ENCODE measurements at regions not wholly inside any gene's neighbourhood (a gene's known extent, or its start where the extent isn't known, plus 50 kb on each side); places are given as distances from the start of the nearest gene placed in this dataset.
"Not testable (repeated sequence)": the region's sequence is repeated elsewhere in the genome, so short reads cannot be mapped to it uniquely, and the experiment has no call there.

DNA sequence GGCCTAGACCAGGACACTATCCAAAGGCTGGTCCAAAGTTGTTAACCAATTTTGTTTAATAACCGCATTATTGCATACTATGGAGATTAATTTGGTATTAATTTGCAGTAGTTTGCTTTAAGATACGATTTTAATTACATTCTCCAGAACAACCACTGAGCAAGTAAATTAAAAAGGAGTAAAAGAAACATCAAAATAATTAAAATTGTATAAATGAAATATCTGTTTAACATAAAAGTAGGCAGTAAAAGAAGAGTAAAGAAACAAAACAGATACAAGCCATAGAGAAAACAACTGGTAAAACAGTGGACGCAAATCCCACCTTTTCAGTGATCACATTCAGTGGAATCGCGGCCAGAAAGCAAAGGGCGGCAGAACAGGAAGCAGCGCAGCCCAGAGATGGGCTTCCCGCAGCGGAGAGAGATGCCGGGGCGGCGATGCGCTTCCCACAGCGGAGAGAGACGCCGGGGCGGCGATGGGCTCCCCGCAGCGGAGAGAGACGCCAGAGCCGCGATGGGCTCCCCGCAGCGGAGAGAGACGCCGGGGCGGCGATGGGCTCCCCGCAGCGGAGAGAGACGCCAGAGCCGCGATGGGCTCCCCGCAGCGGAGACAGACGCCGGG lies 176.8 kb downstream of the RTP5 start:
- Histone ChIP-seq H3K27ac (ENCODE audit: low read depth in 2 of 2, low read length in 2 of 2) (no peak overlapping the region), H3K9me3 (ENCODE audit: control insufficient read depth in 2 of 2, low read length in 2 of 2) (no peaks in the 10 kb centered on the region), H3K27me3 (ENCODE audit: control insufficient read depth in 2 of 2, insufficient read depth in 2 of 2, low read length in 2 of 2) (no peaks in the 10 kb centered on the region), H3K9ac (ENCODE audit: low read depth in 1 of 2, low read length in 2 of 2) (no peak overlapping the region), H3K4me3 (ENCODE audit: low read length in 2 of 2) (no peak overlapping the region), H3K4me1 (ENCODE audit: control insufficient read depth in 2 of 2, insufficient read depth in 2 of 2, low read length in 2 of 2) (no peaks in the 10 kb centered on the region), H3K36me3 (ENCODE audit: control insufficient read depth in 2 of 2, insufficient read depth in 2 of 2, low read length in 2 of 2) (no peaks in the 10 kb centered on the region)

DNA sequence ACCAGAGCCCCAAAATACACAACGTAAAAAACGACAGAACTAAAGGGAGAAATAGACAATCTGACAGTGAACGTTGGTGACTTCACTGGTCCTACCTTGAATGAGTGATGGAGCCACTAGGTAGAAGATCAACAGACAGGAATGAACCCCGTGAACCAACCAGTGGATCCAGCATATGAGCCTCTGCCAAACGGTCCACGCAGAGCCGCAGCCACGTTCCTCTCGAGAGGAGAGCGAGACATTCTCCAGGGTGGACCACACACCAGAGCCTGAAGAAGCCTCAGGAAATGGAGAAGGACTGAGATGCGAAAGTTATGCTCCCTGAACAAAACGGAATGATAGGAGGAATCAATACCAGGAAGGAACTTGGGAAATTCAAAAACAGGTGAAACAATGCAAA lies 178.4 kb downstream of the RTP5 start:
- no peak overlapping the region for H3K4me3 ChIP-seq (ENCODE audit: low read length in 2 of 2)
- no peak overlapping the region for H3K9ac ChIP-seq (ENCODE audit: low read depth in 1 of 2, low read length in 2 of 2)
- H3K4me1 ChIP-seq (ENCODE audit: control insufficient read depth in 2 of 2, insufficient read depth in 2 of 2, low read length in 2 of 2) = no peaks in the 10 kb centered on the region
- H3K27ac ChIP-seq (ENCODE audit: low read depth in 2 of 2, low read length in 2 of 2) = no peak overlapping the region
- H3K9me3 ChIP-seq (ENCODE audit: control insufficient read depth in 2 of 2, low read length in 2 of 2) = no peaks in the 10 kb centered on the region
- no peaks in the 10 kb centered on the region for H3K36me3 ChIP-seq (ENCODE audit: control insufficient read depth in 2 of 2, insufficient read depth in 2 of 2, low read length in 2 of 2)
- H3K27me3 ChIP-seq (ENCODE audit: control insufficient read depth in 2 of 2, insufficient read depth in 2 of 2, low read length in 2 of 2) = no peaks in the 10 kb centered on the region

DNA sequence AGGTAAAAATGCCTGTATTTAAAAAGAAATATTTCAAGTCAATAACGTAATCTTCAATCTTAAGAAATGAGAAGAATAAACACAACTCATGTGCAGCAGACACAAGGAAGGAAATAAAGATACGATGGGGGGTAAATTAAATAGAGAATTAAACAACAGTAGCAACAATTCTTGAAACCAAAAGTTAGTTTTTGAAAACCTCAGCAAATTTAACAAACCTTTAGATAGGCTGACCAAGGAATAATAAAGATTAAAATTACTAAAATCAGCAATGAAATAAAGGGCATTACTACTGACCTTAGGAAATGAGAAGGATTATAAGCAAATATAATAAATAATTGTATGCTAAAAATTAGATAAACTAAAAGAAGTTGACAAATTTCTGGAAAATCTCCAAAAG lies 178.9 kb downstream of the RTP5 start:
- no peaks in the 10 kb centered on the region for H3K36me3 ChIP-seq (ENCODE audit: control insufficient read depth in 2 of 2, insufficient read depth in 2 of 2, low read length in 2 of 2)
- H3K27ac ChIP-seq (ENCODE audit: low read depth in 2 of 2, low read length in 2 of 2) = no peak overlapping the region
- H3K9me3 ChIP-seq (ENCODE audit: control insufficient read depth in 2 of 2, low read length in 2 of 2) = no peaks in the 10 kb centered on the region
- H3K4me3 ChIP-seq (ENCODE audit: low read length in 2 of 2) = no peak overlapping the region
- no peak overlapping the region for H3K9ac ChIP-seq (ENCODE audit: low read depth in 1 of 2, low read length in 2 of 2)
- no peaks in the 10 kb centered on the region for H3K27me3 ChIP-seq (ENCODE audit: control insufficient read depth in 2 of 2, insufficient read depth in 2 of 2, low read length in 2 of 2)
- H3K4me1 ChIP-seq (ENCODE audit: control insufficient read depth in 2 of 2, insufficient read depth in 2 of 2, low read length in 2 of 2) = no peaks in the 10 kb centered on the region

DNA sequence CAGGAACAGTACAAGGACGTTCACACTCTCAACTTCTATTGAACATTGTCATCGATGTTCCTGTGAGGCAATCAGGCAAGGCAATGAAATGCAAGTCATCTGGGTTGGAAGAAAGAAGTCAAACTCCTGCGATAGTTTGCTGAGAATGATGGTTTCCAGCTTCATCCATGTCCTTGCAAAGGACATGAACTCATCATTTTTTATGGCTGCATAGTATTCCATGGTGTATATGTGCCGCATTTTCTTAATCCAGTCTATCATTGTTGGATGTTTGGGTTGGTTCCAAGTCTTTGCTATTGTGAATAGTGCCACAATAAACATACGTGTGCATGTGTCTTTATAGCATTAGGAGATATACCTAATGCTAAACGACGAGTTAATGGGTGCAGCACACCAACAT lies 180.0 kb downstream of the RTP5 start:
- not testable (repeated sequence) for H3K9me3 ChIP-seq (ENCODE audit: control insufficient read depth in 2 of 2, low read length in 2 of 2); H3K36me3 ChIP-seq (ENCODE audit: control insufficient read depth in 2 of 2, insufficient read depth in 2 of 2, low read length in 2 of 2); H3K27ac ChIP-seq (ENCODE audit: low read depth in 2 of 2, low read length in 2 of 2); H3K4me1 ChIP-seq (ENCODE audit: control insufficient read depth in 2 of 2, insufficient read depth in 2 of 2, low read length in 2 of 2); H3K27me3 ChIP-seq (ENCODE audit: control insufficient read depth in 2 of 2, insufficient read depth in 2 of 2, low read length in 2 of 2); H3K9ac ChIP-seq (ENCODE audit: low read depth in 1 of 2, low read length in 2 of 2); H3K4me3 ChIP-seq (ENCODE audit: low read length in 2 of 2)

DNA sequence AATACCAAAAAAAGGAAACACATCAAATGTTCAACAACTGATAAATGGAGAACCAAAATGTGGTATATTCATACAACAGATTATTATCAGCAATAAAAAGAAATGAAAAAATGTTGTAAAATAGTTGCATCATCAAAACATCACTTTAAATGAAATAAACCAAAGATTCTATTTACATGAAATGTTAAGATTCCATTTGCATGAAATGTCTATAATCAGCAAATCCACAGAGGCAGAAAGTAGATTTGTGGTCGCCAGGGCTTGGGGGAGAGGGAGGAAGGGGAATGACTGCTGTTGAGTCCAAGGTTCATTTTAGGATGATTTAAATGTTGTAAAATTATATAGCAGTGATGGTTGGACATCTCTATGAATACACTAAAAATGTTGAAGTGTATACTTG lies 181.9 kb downstream of the RTP5 start:
- no peaks in the 10 kb centered on the region for H3K4me1 ChIP-seq (ENCODE audit: control insufficient read depth in 2 of 2, insufficient read depth in 2 of 2, low read length in 2 of 2)
- no peaks in the 10 kb centered on the region for H3K9me3 ChIP-seq (ENCODE audit: control insufficient read depth in 2 of 2, low read length in 2 of 2)
- H3K9ac ChIP-seq (ENCODE audit: low read depth in 1 of 2, low read length in 2 of 2) = no peak overlapping the region
- H3K27me3 ChIP-seq (ENCODE audit: control insufficient read depth in 2 of 2, insufficient read depth in 2 of 2, low read length in 2 of 2) = no peaks in the 10 kb centered on the region
- H3K27ac ChIP-seq (ENCODE audit: low read depth in 2 of 2, low read length in 2 of 2) = no peak overlapping the region
- H3K4me3 ChIP-seq (ENCODE audit: low read length in 2 of 2) = no peak overlapping the region
- H3K36me3 ChIP-seq (ENCODE audit: control insufficient read depth in 2 of 2, insufficient read depth in 2 of 2, low read length in 2 of 2) = no peaks in the 10 kb centered on the region

DNA sequence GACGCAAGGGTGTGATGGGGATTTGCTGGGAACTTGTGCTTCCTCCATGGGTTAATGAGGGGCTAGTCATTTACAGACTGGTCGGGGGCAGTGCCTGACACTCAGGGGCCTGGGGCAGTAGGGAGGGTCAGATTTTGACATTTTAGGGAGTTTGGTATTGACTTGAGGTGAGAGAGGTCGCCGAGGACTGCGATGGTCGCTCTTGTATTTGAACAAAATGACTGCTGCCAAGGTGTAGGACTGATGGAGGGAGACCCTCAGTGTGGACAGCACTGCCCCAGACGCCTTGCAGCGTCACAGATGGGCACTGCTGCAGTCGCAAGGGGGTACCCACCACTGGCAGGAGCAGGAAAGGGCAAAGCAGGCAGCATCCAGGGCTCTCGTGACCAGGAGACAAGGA lies 182.9 kb downstream of the RTP5 start:
- Histone ChIP-seq H3K4me1 (ENCODE audit: control insufficient read depth in 2 of 2, insufficient read depth in 2 of 2, low read length in 2 of 2) (no peaks in the 10 kb centered on the region), H3K27me3 (ENCODE audit: control insufficient read depth in 2 of 2, insufficient read depth in 2 of 2, low read length in 2 of 2) (no peaks in the 10 kb centered on the region), H3K4me3 (ENCODE audit: low read length in 2 of 2) (no peak overlapping the region), H3K9me3 (ENCODE audit: control insufficient read depth in 2 of 2, low read length in 2 of 2) (no peaks in the 10 kb centered on the region), H3K9ac (ENCODE audit: low read depth in 1 of 2, low read length in 2 of 2) (no peak overlapping the region), H3K36me3 (ENCODE audit: control insufficient read depth in 2 of 2, insufficient read depth in 2 of 2, low read length in 2 of 2) (no peaks in the 10 kb centered on the region), H3K27ac (ENCODE audit: low read depth in 2 of 2, low read length in 2 of 2) (no peak overlapping the region)

DNA sequence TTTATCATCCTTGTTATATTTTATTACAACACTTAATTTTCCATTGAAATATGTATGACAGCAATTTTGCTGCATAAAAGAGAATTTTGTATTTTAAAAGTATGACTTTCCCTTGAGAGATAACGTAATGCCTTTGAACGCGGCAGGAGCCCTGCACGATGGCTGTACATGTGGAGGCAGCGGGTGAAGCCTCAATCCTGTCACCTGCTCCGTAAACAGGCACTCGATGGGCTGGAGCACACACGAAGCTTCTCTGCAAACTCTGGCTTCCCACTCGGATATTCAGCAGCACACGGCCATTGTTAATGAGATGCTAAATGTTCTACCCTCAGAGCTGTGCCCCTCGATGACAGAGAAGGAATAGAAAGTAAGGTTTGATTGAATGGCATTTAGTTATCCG lies 184.4 kb downstream of the RTP5 start:
- H3K9me3 ChIP-seq (ENCODE audit: control insufficient read depth in 2 of 2, low read length in 2 of 2) = no peaks in the 10 kb centered on the region
- H3K9ac ChIP-seq (ENCODE audit: low read depth in 1 of 2, low read length in 2 of 2) = no peak overlapping the region
- no peak overlapping the region for H3K4me3 ChIP-seq (ENCODE audit: low read length in 2 of 2)
- H3K27ac ChIP-seq (ENCODE audit: low read depth in 2 of 2, low read length in 2 of 2) = no peak overlapping the region
- peaks cover 0 to 3% of the 10 kb centered on the region in 2 donors for H3K27me3 ChIP-seq (ENCODE audit: control insufficient read depth in 2 of 2, insufficient read depth in 2 of 2, low read length in 2 of 2)
- no peaks in the 10 kb centered on the region for H3K4me1 ChIP-seq (ENCODE audit: control insufficient read depth in 2 of 2, insufficient read depth in 2 of 2, low read length in 2 of 2)
- H3K36me3 ChIP-seq (ENCODE audit: control insufficient read depth in 2 of 2, insufficient read depth in 2 of 2, low read length in 2 of 2) = no peaks in the 10 kb centered on the region

DNA sequence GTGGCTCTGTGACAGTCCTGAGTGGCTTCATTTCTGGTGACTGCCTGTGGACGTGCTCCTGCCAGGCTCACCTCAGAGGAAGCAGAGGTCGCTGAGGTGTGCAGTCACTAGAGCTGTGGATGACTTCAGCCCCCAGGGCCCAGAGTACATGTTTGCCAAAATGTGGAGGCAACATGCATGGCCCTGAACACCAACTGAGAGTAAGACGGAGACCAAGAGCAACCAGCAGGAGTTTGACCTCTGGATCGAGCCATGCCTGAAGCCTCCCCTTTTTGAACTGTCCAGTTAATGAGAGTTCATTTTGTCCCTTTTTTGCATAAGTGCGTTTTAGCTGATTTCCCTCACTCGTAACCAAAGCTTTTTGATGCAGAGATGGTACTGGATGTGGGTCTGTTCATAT lies 184.9 kb downstream of the RTP5 start:
- Histone ChIP-seq H3K9me3 (ENCODE audit: control insufficient read depth in 2 of 2, low read length in 2 of 2) (no peaks in the 10 kb centered on the region), H3K4me1 (ENCODE audit: control insufficient read depth in 2 of 2, insufficient read depth in 2 of 2, low read length in 2 of 2) (no peaks in the 10 kb centered on the region), H3K36me3 (ENCODE audit: control insufficient read depth in 2 of 2, insufficient read depth in 2 of 2, low read length in 2 of 2) (no peaks in the 10 kb centered on the region), H3K27ac (ENCODE audit: low read depth in 2 of 2, low read length in 2 of 2) (no peak overlapping the region), H3K9ac (ENCODE audit: low read depth in 1 of 2, low read length in 2 of 2) (no peak overlapping the region), H3K27me3 (ENCODE audit: control insufficient read depth in 2 of 2, insufficient read depth in 2 of 2, low read length in 2 of 2) (peaks cover 0 to 3% of the 10 kb centered on the region in 2 donors), H3K4me3 (ENCODE audit: low read length in 2 of 2) (no peak overlapping the region)

DNA sequence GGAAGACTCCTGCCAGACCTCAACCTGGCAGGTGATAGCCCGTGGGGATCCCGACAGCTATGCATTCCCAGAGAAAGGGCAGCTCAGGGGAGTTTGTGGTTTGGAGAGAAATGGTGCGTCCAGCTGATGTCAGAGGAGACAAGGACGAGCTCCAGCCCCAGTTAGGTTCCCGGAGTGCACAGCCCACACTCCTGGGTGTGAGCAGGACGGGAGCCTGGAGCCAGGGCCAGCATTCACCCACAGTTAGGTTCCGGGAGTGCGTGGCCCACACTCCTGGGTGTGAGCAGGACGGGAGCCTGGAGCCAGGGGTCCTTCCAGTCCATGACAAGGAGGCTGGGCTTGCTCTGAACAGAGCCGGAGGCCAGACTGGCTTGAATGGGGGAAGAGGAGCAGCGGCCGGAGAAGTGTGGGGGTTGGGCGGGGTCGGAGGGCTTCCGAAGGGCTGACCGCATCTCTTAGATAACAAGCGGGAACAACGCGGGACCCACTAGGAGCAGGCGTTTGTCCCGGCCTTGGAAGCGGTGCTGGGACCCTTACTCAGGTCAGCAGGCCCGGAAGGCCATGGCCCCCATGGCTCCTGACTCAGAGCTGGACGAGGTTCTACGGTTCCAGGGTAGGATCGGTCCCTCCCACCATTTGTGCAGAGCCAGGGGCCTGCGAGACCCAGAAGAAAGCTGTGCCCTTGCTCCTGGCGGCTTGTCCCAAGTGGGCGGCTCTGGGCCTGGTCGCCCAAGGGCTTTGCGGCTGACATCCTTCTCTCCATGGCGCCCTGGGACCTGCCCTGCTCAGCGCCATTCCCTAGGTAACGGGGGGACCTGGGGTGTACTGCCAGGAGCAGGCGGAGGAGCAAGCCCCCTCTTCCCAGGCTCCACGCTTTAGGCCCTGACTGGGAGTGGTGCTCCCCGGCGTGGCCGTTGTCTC lies 185.6 kb downstream of the RTP5 start:
- no peak overlapping the region for H3K9ac ChIP-seq (ENCODE audit: low read depth in 1 of 2, low read length in 2 of 2)
- H3K9me3 ChIP-seq (ENCODE audit: control insufficient read depth in 2 of 2, low read length in 2 of 2) = no peaks in the 10 kb centered on the region
- H3K27ac ChIP-seq (ENCODE audit: low read depth in 2 of 2, low read length in 2 of 2) = no peak overlapping the region
- H3K4me3 ChIP-seq (ENCODE audit: low read length in 2 of 2) = no peak overlapping the region
- H3K27me3 ChIP-seq (ENCODE audit: control insufficient read depth in 2 of 2, insufficient read depth in 2 of 2, low read length in 2 of 2) = peaks cover 0 to 3% of the 10 kb centered on the region in 2 donors
- no peaks in the 10 kb centered on the region for H3K36me3 ChIP-seq (ENCODE audit: control insufficient read depth in 2 of 2, insufficient read depth in 2 of 2, low read length in 2 of 2)
- no peaks in the 10 kb centered on the region for H3K4me1 ChIP-seq (ENCODE audit: control insufficient read depth in 2 of 2, insufficient read depth in 2 of 2, low read length in 2 of 2)

DNA sequence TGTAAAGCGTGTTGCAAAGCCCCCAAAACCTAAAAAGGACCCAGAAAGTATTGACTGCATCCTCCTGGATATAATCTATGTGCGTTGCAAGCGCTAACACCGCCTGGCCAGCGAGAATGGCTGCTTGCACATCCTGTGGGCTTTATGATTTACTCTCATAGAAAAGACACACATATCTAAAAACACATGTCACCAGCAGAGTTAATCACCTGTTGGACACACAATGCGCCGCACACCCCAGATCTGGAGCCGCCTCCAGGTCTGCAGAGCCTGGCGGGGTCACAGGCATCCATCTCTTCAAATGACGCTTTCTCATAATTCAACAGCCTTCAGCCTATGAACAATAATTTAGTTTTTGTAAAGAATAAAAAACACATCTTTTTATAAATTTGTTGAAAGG lies 186.5 kb downstream of the RTP5 start:
- no peaks in the 10 kb centered on the region for H3K4me1 ChIP-seq (ENCODE audit: control insufficient read depth in 2 of 2, insufficient read depth in 2 of 2, low read length in 2 of 2)
- H3K4me3 ChIP-seq (ENCODE audit: low read length in 2 of 2) = no peak overlapping the region
- no peaks in the 10 kb centered on the region for H3K36me3 ChIP-seq (ENCODE audit: control insufficient read depth in 2 of 2, insufficient read depth in 2 of 2, low read length in 2 of 2)
- H3K9ac ChIP-seq (ENCODE audit: low read depth in 1 of 2, low read length in 2 of 2) = no peak overlapping the region
- H3K27me3 ChIP-seq (ENCODE audit: control insufficient read depth in 2 of 2, insufficient read depth in 2 of 2, low read length in 2 of 2) = peaks cover 0 to 3% of the 10 kb centered on the region in 2 donors
- no peaks in the 10 kb centered on the region for H3K9me3 ChIP-seq (ENCODE audit: control insufficient read depth in 2 of 2, low read length in 2 of 2)
- no peak overlapping the region for H3K27ac ChIP-seq (ENCODE audit: low read depth in 2 of 2, low read length in 2 of 2)

Data from mucosa of rectum (tissue), 2 donors.